ENCODE measurements at regions not wholly inside any gene's neighbourhood (a gene's known extent, or its start where the extent isn't known, plus 50 kb on each side); places are given as distances from the start of the nearest gene placed in this dataset.

DNA sequence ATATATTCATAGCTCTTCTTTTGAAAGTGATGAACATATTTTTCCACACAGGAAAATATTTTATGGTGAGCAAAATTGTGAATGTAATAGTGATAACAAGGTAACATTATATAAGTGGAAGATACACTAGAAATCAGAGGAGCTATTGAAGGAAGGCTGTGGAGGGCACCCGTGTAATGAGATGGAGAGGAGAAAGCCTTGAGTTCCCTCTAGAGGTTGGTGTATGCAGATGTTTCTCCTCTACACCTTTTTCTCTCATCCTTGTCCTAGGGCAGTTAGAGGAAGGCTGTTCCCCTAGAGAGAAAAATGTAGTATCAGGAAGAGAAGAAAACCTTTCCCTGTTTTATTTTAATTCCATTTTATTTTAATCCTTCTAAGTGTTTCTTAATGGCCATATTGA lies 54.6 kb upstream of the NRG3 start:
- DNase-seq (ENCODE audit: low read depth), result no peak
- no peaks in the 10 kb centered on the region for H3K27me3 ChIP-seq (replicated peaks; ENCODE audit: control insufficient read depth, insufficient read depth, low read length)
- H3K9ac ChIP-seq (ENCODE audit: low read length), result no peak overlapping the region
- no peaks in the 10 kb centered on the region for H3K36me3 ChIP-seq (ENCODE audit: control insufficient read depth, insufficient read depth, low read length, severe bottlenecking)
- H3K4me3 ChIP-seq (ENCODE audit: low read length), result no peak overlapping the region
- no peaks in the 10 kb centered on the region for H3K9me3 ChIP-seq (ENCODE audit: control insufficient read depth, low read length)
- H3K4me1 ChIP-seq (ENCODE audit: control insufficient read depth, insufficient read depth, low read length), result no peaks in the 10 kb centered on the region

All from adipocyte (in vitro differentiated cells).